GM23338 (cell line): ENCODE measurements at regions not wholly inside any gene's neighbourhood (a gene's known extent, or its start where the extent isn't known, plus 50 kb on each side); places are given as distances from the start of the nearest gene placed in this dataset.

Experiments used
- CREB1 ChIP-seq: fragments of 250-450 bp; sonication (Bioruptor Pico); IDR thresholded peaks from 2 replicates; pipeline ENCODE4 v1.5.0; 2020; ENCODE audit warnings: low read depth, mild to moderate bottlenecking, moderate library complexity
- CTCF ChIP-seq, 2 experiments: fragments of 200-600 bp in 1 of 2; sonication (generic) in 1 of 2; conservative IDR thresholded peaks; 2 replicates each; pipeline versions ENCODE4 v1.5.1 to v1.6.1; 2016 to 2017; ENCODE audit warnings: antibody characterized with exemption in 2 of 2, low read depth in 2 of 2, mild to moderate bottlenecking in 2 of 2, moderate library complexity in 1 of 2
- ETS1 ChIP-seq: IDR thresholded peaks from 2 replicates; pipeline ENCODE4 v1.6.1; 2016; ENCODE audit warnings: antibody characterized with exemption
- EZH2 ChIP-seq: fragments of 200-600 bp; sonication (generic); IDR thresholded peaks from one replicate; pipeline ENCODE4 v1.8.0; 2017; ENCODE audit warnings: antibody characterized with exemption, mild to moderate bottlenecking, low read depth; ENCODE audit not compliant: unreplicated experiment
- EZH2phosphoT487 ChIP-seq: fragments of 200-600 bp; sonication (generic); IDR thresholded peaks from one replicate; pipeline ENCODE4 v1.8.1; 2018; ENCODE audit warnings: antibody characterized with exemption; ENCODE audit not compliant: unreplicated experiment
- POLR2AphosphoS5 ChIP-seq: IDR thresholded peaks from 2 replicates; pipeline ENCODE4 v1.6.1; 2016; ENCODE audit warnings: antibody characterized with exemption, low read depth
- STAT1 ChIP-seq: IDR thresholded peaks from one replicate; pipeline ENCODE4 v1.6.1; 2016; ENCODE audit warnings: antibody characterized with exemption; ENCODE audit not compliant: unreplicated experiment
- ZNF114 ChIP-seq: fragments of 250-450 bp; sonication (Bioruptor Pico); IDR thresholded peaks from 2 replicates; pipeline ENCODE4 v1.5.0; 2020; ENCODE audit warnings: mild to moderate bottlenecking, moderate library complexity
- ZNF462 ChIP-seq: fragments of 250-450 bp; sonication (Bioruptor Pico); IDR thresholded peaks from 2 replicates; pipeline ENCODE4 v1.5.0; 2020; ENCODE audit warnings: mild to moderate bottlenecking, moderate library complexity

GRCh38 chr5:96091874-96092273, 130.2 kb upstream of the ELL2 start:
- no peak for TF ChIP-seq CTCF (conservative IDR thresholded peaks at IDR 0.05; ENCODE audit: low read depth in 2 of 2)
- TF ChIP-seq EZH2phosphoT487, result no peak
- no peak for TF ChIP-seq EZH2
- TF ChIP-seq POLR2AphosphoS5, result no peak
- TF ChIP-seq CREB1 (CRISPR knock-in tag), result no peak
- TF ChIP-seq STAT1, result no peak
- TF ChIP-seq ZNF114, result no peak
- TF ChIP-seq ZNF462 (CRISPR knock-in tag), result no peak
- TF ChIP-seq ETS1, result no peak
